Calu3 (cell line): ENCODE measurements at regions not wholly inside any gene's neighbourhood (a gene's known extent, or its start where the extent isn't known, plus 50 kb on each side); places are given as distances from the start of the nearest gene placed in this dataset.

Experiments
- BruUV-seq: library from RNA; stranded (reverse); fragments of 400-500 nt; replicated peaks from 2 replicates; lab custom pipeline; 2021; lab: Mats Ljungman, UMichigan
- CTCF ChIA-PET: fragments of 300-600 bp; sonication (Branson Sonifier 250); formaldehyde crosslinking; loops from one replicate; lab custom pipeline; 2022; ENCODE audit warnings: antibody characterized with exemption; lab: Charles Lee
- DNase-seq: peaks from one replicate; pipeline ENCODE4 v3.0.0; 2022
- H3K27ac Mint-ChIP-seq: one replicate; pipeline ENCODE4 v1.8.0; 2022; ENCODE audit warnings: mixed read lengths; ENCODE audit not compliant: unreplicated experiment
- H3K27me3 Mint-ChIP-seq: one replicate; pipeline ENCODE4 v1.8.0; 2022; ENCODE audit warnings: mixed read lengths; ENCODE audit not compliant: unreplicated experiment
- H3K36me3 Mint-ChIP-seq: one replicate; pipeline ENCODE4 v1.8.0; 2022; ENCODE audit warnings: mild to moderate bottlenecking, moderate library complexity, mixed read lengths; ENCODE audit not compliant: insufficient read depth, unreplicated experiment
- H3K4me1 Mint-ChIP-seq: one replicate; pipeline ENCODE4 v1.8.0; 2022; ENCODE audit warnings: mild to moderate bottlenecking, low read depth, mixed read lengths; ENCODE audit not compliant: unreplicated experiment
- H3K4me3 Mint-ChIP-seq: one replicate; pipeline ENCODE4 v1.8.0; 2022; ENCODE audit warnings: mild to moderate bottlenecking, low read depth, moderate library complexity, mixed read lengths; ENCODE audit not compliant: unreplicated experiment
- H3K9me3 Mint-ChIP-seq: one replicate; pipeline ENCODE4 v1.8.0; 2022; ENCODE audit warnings: low read depth, mixed read lengths; ENCODE audit not compliant: unreplicated experiment
- intact Hi-C: fragments of 100-400 bp; cut with micrococcal nuclease; formaldehyde crosslinking; loops from one replicate; pipeline ENCODE4 v1.10.0; 2022; ENCODE audit not compliant: unreplicated experiment
- TF ChIP-seq, protein P1 (sequence below): fragments of 200-600 bp; IDR thresholded peaks from one replicate; pipeline ENCODE4 v1.8.0; 2022; ENCODE audit warnings: antibody characterized with exemption; ENCODE audit not compliant: unreplicated experiment

GRCh38 chr11:97850701-97851100 is 1170.0 kb upstream of the CNTN5 start:
- Mint-ChIP-seq H3K4me1 (no peaks in the 10 kb centered on the region), H3K36me3 (no peaks in the 10 kb centered on the region), H3K9me3 (peaks cover 10% of the 10 kb centered on the region), H3K4me3 (no peak overlapping the region), H3K27ac (no peak overlapping the region), H3K27me3 (no peaks in the 10 kb centered on the region)
- BruUV-seq: no TSS peak
- TF ChIP-seq, protein P1, sequence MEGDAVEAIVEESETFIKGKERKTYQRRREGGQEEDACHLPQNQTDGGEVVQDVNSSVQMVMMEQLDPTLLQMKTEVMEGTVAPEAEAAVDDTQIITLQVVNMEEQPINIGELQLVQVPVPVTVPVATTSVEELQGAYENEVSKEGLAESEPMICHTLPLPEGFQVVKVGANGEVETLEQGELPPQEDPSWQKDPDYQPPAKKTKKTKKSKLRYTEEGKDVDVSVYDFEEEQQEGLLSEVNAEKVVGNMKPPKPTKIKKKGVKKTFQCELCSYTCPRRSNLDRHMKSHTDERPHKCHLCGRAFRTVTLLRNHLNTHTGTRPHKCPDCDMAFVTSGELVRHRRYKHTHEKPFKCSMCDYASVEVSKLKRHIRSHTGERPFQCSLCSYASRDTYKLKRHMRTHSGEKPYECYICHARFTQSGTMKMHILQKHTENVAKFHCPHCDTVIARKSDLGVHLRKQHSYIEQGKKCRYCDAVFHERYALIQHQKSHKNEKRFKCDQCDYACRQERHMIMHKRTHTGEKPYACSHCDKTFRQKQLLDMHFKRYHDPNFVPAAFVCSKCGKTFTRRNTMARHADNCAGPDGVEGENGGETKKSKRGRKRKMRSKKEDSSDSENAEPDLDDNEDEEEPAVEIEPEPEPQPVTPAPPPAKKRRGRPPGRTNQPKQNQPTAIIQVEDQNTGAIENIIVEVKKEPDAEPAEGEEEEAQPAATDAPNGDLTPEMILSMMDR: no peak
- CTCF ChIA-PET: no interaction called here
- intact Hi-C loops: no loop called here
- no peak for DNase-seq

GRCh38 chr11:97854357-97854756 is 1166.4 kb upstream of the CNTN5 start:
- intact Hi-C loops: no loop called here
- Mint-ChIP-seq H3K27ac (no peak overlapping the region), H3K36me3 (no peaks in the 10 kb centered on the region), H3K9me3 (peaks cover 11% of the 10 kb centered on the region), H3K27me3 (no peaks in the 10 kb centered on the region), H3K4me3 (no peak overlapping the region), H3K4me1 (no peaks in the 10 kb centered on the region)
- no peak for DNase-seq
- CTCF ChIA-PET: no interaction called here
- no TSS peak for BruUV-seq
- TF ChIP-seq, protein P1: no peak

DNA sequence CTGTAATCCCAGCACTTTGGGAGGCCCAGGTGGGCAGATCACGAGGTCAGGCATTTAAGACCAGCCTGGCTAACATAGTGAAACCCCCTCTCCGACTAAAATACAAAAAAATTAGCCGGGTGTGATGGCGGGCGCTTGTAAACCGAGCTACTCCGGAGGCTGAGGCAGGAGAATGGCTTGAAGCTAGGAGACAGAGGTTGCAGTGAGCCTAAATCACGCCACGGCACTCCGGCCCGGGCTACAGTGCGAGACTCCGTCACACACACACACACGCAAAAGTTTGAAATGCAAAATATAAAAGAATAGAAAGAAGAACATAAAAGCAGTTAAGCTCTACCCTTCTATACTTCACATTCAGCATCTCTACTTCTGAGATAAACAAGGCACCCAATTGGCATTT is 1165.9 kb upstream of the CNTN5 start:
- H3K27me3 Mint-ChIP-seq: no peaks in the 10 kb centered on the region
- H3K9me3 Mint-ChIP-seq: peaks cover 11% of the 10 kb centered on the region
- DNase-seq: no peak
- intact Hi-C loops: no loop called here
- no TSS peak for BruUV-seq
- CTCF ChIA-PET: no interaction called here
- H3K27ac Mint-ChIP-seq: no peak overlapping the region
- H3K36me3 Mint-ChIP-seq: no peaks in the 10 kb centered on the region
- no peaks in the 10 kb centered on the region for H3K4me1 Mint-ChIP-seq
- TF ChIP-seq, protein P1: no peak
- no peak overlapping the region for H3K4me3 Mint-ChIP-seq

DNA sequence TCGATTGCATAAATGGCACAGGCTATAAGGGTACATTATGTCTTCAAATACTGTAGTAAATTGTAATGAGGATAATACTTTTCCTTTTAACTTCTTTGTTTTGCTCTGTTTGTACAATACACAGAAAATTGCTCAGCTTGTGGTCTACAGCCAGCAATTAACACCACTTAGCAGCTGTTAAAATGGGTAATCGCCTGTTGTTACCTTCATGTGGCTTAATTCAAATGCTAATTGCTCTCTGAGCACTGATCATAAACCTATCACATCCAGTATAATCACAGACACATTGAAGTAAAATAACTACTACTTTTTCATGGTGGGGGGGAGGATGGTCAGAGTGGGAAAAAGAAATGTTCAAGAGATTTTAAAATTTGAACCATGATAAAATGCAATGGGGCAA is 1164.1 kb upstream of the CNTN5 start:
- TF ChIP-seq, protein P1: no peak
- Mint-ChIP-seq H3K4me1 (no peaks in the 10 kb centered on the region), H3K4me3 (no peak overlapping the region), H3K9me3 (peaks cover 13% of the 10 kb centered on the region), H3K36me3 (no peaks in the 10 kb centered on the region), H3K27me3 (no peaks in the 10 kb centered on the region), H3K27ac (no peak overlapping the region)
- CTCF ChIA-PET: no interaction called here
- no peak for DNase-seq
- intact Hi-C loops: no loop called here
- BruUV-seq: no TSS peak
